ENCODE measurements at regions not wholly inside any gene's neighbourhood (a gene's known extent, or its start where the extent isn't known, plus 50 kb on each side); places are given as distances from the start of the nearest gene placed in this dataset.

DNA sequence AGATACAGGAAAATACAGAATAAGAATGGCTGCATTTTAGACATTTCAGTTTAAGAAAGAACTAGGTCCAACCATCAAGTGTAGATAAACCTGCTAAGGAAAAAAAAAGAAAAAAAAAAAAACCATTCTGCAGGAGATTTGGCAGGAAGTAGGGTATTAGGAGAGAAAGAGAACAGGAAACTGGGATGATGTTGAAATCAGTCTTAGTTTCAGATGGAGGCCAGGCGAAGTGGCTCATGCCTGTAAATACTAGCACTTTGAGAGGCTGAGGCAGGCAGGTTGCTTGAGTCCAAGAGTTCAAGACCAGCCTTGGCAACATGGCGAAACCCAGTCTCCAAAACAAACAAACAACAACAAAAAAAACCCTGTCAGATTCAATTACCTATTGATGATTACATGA lies 120.2 kb downstream of the RAB11FIP2 start:
- Mint-ChIP-seq H3K4me1 (ENCODE audit: unreplicated experiment) (peaks cover 7% of the 10 kb centered on the region), H3K9me3 (ENCODE audit: unreplicated experiment) (no peaks in the 10 kb centered on the region), H3K27me3 (ENCODE audit: unreplicated experiment) (no peaks in the 10 kb centered on the region), H3K4me3 (ENCODE audit: unreplicated experiment) (no peak overlapping the region), H3K27ac (ENCODE audit: unreplicated experiment) (no peak overlapping the region), H3K36me3 (ENCODE audit: low read depth, unreplicated experiment) (no peaks in the 10 kb centered on the region)
- no peak for DNase-seq (ENCODE audit: low spot score)
- TF ChIP-seq, protein P1, sequence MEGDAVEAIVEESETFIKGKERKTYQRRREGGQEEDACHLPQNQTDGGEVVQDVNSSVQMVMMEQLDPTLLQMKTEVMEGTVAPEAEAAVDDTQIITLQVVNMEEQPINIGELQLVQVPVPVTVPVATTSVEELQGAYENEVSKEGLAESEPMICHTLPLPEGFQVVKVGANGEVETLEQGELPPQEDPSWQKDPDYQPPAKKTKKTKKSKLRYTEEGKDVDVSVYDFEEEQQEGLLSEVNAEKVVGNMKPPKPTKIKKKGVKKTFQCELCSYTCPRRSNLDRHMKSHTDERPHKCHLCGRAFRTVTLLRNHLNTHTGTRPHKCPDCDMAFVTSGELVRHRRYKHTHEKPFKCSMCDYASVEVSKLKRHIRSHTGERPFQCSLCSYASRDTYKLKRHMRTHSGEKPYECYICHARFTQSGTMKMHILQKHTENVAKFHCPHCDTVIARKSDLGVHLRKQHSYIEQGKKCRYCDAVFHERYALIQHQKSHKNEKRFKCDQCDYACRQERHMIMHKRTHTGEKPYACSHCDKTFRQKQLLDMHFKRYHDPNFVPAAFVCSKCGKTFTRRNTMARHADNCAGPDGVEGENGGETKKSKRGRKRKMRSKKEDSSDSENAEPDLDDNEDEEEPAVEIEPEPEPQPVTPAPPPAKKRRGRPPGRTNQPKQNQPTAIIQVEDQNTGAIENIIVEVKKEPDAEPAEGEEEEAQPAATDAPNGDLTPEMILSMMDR (IDR thresholded peaks at IDR 0.05; ENCODE audit: unreplicated experiment) = no peak

DNA sequence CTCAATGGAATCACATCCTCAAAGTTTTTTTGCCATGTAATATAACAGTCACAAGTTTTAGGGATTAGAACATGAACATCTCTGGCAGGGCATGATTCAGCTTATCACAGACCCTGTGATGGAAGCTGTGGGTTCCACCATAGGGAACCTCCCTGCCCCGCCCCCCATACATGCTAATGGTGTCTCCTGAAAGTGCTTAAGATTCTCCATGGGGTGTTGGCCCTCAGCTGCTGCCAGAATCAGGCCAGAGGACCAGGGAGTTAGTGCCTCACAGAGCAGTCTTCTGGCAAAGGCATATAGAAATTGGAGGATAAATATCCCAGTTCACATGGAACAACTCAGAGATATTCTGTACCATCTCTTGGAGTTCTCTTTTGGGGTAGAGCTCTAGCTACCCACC lies 119.4 kb downstream of the RAB11FIP2 start:
- TF ChIP-seq, protein P1 (IDR thresholded peaks at IDR 0.05; ENCODE audit: unreplicated experiment) = no peak
- peaks cover 7% of the 10 kb centered on the region for H3K4me1 Mint-ChIP-seq (ENCODE audit: unreplicated experiment)
- no peak overlapping the region for H3K27ac Mint-ChIP-seq (ENCODE audit: unreplicated experiment)
- DNase-seq (ENCODE audit: low spot score) = no peak
- H3K36me3 Mint-ChIP-seq (ENCODE audit: low read depth, unreplicated experiment) = no peaks in the 10 kb centered on the region
- no peaks in the 10 kb centered on the region for H3K27me3 Mint-ChIP-seq (ENCODE audit: unreplicated experiment)
- no peaks in the 10 kb centered on the region for H3K9me3 Mint-ChIP-seq (ENCODE audit: unreplicated experiment)
- H3K4me3 Mint-ChIP-seq (ENCODE audit: unreplicated experiment) = no peak overlapping the region

DNA sequence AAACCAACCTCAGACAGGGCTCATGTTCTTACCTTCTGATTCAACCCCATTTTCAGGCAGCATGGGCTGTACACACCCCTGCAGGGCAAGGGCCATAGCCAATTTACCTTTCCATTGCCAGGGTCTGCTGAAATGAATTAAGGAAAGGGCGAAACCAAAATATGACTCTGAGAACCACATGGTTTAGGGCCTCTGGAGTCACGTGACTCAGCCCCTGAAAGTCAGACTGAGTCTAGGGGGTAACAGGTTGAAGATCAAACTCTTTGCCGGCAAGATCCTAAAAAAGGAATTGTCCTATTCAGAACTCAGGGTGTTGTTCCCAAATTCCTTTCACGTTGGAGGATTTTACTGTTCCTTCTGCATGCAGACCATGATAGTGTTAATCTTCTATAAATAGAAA lies 118.9 kb downstream of the RAB11FIP2 start:
- no peak for DNase-seq (ENCODE audit: low spot score)
- H3K27me3 Mint-ChIP-seq (ENCODE audit: unreplicated experiment) = no peaks in the 10 kb centered on the region
- H3K4me1 Mint-ChIP-seq (ENCODE audit: unreplicated experiment) = peaks cover 7% of the 10 kb centered on the region
- H3K36me3 Mint-ChIP-seq (ENCODE audit: low read depth, unreplicated experiment) = no peaks in the 10 kb centered on the region
- H3K4me3 Mint-ChIP-seq (ENCODE audit: unreplicated experiment) = no peak overlapping the region
- H3K9me3 Mint-ChIP-seq (ENCODE audit: unreplicated experiment) = no peaks in the 10 kb centered on the region
- no peak overlapping the region for H3K27ac Mint-ChIP-seq (ENCODE audit: unreplicated experiment)
- TF ChIP-seq, protein P1 (IDR thresholded peaks at IDR 0.05; ENCODE audit: unreplicated experiment) = no peak

DNA sequence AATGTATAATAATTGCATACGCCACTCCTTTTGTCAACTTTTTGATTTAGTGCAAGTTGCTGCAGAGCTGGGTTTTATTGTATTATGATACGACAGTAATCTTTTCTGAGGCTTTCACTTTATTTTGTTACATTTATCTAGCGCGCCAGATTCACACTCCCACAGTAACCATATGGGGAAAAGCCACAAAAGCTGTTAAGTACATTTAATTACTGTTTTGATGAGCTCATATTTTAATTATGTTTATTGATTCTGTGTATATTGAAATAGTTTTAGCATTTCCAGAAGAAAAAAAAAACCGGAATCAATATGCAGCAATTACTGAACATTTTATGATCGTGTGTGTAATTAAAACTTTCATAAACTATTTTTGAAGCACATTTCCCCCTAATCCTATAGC lies 118.5 kb downstream of the RAB11FIP2 start:
- Mint-ChIP-seq H3K36me3 (ENCODE audit: low read depth, unreplicated experiment) (no peaks in the 10 kb centered on the region), H3K27ac (ENCODE audit: unreplicated experiment) (no peak overlapping the region), H3K9me3 (ENCODE audit: unreplicated experiment) (no peaks in the 10 kb centered on the region), H3K4me3 (ENCODE audit: unreplicated experiment) (no peak overlapping the region), H3K27me3 (ENCODE audit: unreplicated experiment) (no peaks in the 10 kb centered on the region), H3K4me1 (ENCODE audit: unreplicated experiment) (peaks cover 7% of the 10 kb centered on the region)
- TF ChIP-seq, protein P1 (IDR thresholded peaks at IDR 0.05; ENCODE audit: unreplicated experiment) = no peak
- DNase-seq (ENCODE audit: low spot score) = no peak

DNA sequence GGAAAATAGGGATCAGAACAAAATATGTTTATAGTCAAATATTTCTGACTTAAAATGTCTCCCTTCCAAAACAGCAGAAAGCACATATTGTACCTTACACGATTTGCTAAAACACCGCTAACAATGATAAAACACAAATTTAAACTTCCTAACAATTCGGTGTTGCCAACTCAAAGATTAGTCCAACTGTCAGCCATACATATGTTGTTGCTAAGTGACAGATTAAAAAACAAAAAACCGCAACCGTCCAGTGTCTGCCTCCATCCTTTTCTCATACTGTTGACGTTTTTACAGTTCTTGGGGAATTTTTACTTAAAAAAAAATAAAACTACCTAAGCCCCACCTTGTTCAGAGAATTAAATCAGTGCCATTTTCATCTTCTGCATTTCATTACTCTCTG lies 118.0 kb downstream of the RAB11FIP2 start:
- H3K36me3 Mint-ChIP-seq (ENCODE audit: low read depth, unreplicated experiment) = no peaks in the 10 kb centered on the region
- no peaks in the 10 kb centered on the region for H3K27me3 Mint-ChIP-seq (ENCODE audit: unreplicated experiment)
- no peaks in the 10 kb centered on the region for H3K9me3 Mint-ChIP-seq (ENCODE audit: unreplicated experiment)
- H3K4me1 Mint-ChIP-seq (ENCODE audit: unreplicated experiment) = peaks cover 7% of the 10 kb centered on the region
- TF ChIP-seq, protein P1 (IDR thresholded peaks at IDR 0.05; ENCODE audit: unreplicated experiment) = no peak
- H3K4me3 Mint-ChIP-seq (ENCODE audit: unreplicated experiment) = no peak overlapping the region
- no peak for DNase-seq (ENCODE audit: low spot score)
- H3K27ac Mint-ChIP-seq (ENCODE audit: unreplicated experiment) = no peak overlapping the region

Data from endothelial cell (in vitro differentiated cells).